ENCODE measurements at regions not wholly inside any gene's neighbourhood (a gene's known extent, or its start where the extent isn't known, plus 50 kb on each side); places are given as distances from the start of the nearest gene placed in this dataset.

GRCh38 chrX:96246436-96246835, 438.2 kb upstream of the DIAPH2 start:
- TF ChIP-seq HOXA7 (CRISPR knock-in tag; IDR thresholded peaks at IDR 0.05) (no peak), CTCF (IDR thresholded peaks at IDR 0.05) (no peak), POLR2A (IDR thresholded peaks at IDR 0.05; ENCODE audit: low read length) (no peak), REST (IDR thresholded peaks at IDR 0.05) (no peak), RCOR1 (IDR thresholded peaks at IDR 0.05; ENCODE audit: low read depth, low read length) (no peak), ESRRA (IDR thresholded peaks at IDR 0.05; ENCODE audit: borderline replicate concordance, low read length) (no peak), RAD21 (conservative IDR thresholded peaks at IDR 0.05 in 1 of 2, IDR thresholded peaks at IDR 0.05 in 1 of 2) (no peak), EHMT2 (IDR thresholded peaks at IDR 0.05; ENCODE audit: low read depth) (no peak), ZSCAN20 (CRISPR knock-in tag; IDR thresholded peaks at IDR 0.05) (no peak), NR3C1 (IDR thresholded peaks at IDR 0.05) (no peak)
